HL-60/S4 treated with retinoic acid at 250 ng/mL for 4 days and 3 days (cell line): ENCODE measurements at regions not wholly inside any gene's neighbourhood (a gene's known extent, or its start where the extent isn't known, plus 50 kb on each side); places are given as distances from the start of the nearest gene placed in this dataset.
"Not testable (repeated sequence)": the region's sequence is repeated elsewhere in the genome, so short reads cannot be mapped to it uniquely, and the experiment has no call there.

Experiments
- in situ Hi-C: fragments of 300-500 bp; cut with MboI; formaldehyde crosslinking; loops from 2 replicates; pipeline ENCODE4 v1.7.0; 2022; ENCODE audit warnings: low sequenced_read_pairs

DNA sequence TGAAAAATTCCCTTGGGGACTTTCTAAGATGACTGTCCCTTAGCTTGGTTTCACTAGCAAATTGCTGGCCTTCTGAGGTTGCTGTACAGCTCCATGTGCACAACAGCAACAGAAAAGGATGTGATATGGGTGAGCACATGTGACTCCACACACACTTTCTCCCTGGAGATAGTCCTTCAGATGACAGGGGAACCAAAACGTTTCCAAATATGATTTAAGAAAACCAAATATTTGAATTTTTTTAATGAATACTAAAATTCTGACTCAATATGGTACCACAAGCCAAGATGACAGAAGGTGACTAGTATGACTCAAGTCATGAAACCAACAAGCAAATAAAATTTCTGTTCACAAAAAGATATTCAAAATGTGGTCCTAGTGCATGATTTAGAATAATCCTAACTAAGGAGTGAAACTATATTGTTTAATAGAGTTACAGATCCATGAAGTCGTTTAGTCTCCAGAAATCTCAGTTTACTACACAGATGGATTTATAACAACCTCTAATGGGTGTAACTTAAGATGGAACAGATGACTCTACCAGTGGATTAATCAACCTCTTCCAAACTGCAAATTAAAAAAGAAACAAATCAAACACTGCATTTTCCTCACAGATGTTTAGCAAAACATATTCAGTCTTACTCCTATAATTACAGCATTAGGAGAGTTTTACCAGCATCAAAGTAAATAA is 144.8 kb upstream of the PIK3R1 start:
- in situ Hi-C loops, result no loop called here

DNA sequence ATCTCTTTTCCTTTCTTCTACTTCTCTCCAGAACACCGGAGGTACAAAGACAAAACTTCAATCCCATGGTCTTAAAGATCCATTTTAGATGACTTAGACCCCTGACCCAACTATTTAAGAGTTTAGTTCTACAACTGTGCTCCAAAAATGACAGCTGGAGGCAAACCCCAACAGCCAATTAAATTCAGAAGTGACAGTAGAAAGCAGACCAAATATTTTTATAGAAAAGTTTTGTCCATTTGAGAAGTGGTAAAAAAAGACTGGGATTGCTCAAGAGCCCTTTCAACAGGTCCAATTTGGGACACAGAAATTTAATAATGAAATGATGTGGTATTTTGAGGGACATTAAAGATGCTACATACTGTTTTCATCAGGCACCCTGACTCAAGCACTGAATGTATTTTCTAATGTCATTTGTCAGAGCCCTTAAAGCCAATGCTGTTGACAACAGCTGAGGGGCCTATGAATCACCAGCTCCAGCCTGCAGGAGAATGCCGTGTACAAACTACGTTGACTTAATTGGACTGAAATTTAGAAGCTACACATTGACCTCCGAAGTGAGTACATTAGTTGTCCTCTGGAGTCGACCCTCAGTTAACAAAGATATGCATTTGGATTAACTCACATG is 147.5 kb upstream of the PIK3R1 start:
- in situ Hi-C loops, result no loop called here

DNA sequence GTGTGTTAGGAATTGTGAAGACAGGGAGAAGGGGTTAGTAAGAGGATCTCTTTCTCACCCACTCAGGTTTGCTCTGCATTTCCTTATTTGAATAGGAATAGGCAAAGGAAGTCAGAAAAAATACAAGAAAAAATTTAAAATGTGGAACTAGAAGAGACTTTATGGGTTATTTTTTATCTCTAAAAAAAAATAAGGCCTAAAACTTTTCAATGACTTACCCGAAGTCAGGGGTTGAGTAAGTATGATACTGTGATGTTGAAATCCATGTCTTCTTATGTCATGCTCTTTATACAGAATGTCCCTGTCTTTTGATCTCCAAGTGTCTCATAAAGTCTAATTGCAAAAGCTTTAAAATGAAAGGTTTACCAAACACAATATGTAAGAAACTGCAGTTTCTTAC is 148.3 kb upstream of the PIK3R1 start:
- in situ Hi-C loops, result no loop called here

DNA sequence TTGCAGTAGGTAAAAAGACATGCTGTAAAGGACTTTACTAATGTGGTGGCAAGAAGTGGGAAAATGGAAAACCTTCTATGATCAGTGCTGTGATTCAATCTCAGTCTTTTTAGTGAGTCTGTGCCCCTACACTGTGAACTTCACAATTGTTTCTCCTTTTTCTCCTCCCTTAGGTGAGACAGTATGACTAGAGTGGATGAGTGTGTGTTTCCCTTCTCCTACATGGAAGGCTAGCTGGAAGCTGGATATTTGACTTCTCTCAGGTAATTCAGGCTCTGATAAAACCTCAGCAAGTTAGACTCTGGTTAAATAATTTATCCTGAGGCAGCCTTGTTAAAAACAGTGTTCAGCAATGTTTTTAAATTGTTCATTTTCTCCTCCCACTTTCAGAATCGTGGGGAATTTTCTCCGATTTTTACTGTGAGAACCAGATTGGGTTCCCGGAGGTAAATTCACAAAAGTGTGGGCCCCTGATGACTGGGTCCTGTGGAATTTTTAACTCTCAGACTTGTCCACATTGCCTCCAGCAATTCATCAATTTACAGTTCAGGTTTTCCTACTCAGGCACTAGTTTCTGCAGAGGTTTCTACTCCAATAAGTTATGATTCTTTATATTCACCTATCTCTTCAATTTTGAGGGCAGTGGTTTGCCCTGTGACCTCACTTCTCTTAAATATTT is 149.1 kb upstream of the PIK3R1 start:
- in situ Hi-C loops, result no loop called here

DNA sequence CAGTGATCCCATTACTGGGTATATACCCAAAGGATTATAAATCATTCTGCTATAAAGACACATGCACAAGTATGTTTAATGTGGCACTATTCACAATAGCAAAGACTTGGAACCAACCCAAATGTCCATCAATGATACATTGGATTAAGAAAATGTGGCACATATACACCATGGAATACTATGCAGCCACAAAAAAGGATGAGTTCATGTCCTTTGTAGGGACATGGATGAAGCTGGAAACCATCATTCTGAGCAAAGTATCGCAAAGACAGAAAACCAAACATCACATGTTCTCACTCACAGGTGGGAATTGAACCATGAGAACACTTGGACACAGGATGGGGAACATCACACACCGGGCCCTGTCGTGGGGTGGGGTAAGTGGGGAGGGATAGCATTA is 150.2 kb upstream of the PIK3R1 start:
- in situ Hi-C loops, result not testable (repeated sequence)

DNA sequence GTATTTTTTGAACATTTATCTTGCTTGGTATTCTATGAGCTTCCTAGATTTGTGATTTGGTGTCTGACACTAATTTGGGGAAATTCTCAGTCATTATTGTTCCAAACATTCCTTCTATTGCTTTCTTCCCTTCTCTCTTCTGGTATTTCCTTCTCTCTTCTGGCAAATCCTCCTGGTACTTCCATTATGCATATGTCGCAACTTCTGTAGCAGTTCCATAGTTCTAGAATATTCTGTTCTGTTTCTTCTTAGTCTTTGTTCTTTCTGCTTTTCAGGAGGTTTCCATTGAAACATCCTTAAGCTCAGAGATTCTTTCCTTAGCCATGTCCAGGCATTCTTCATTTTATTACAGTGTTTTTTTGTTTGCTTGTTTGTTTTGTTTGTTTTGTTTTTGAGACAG is 155.2 kb upstream of the PIK3R1 start:
- in situ Hi-C loops, result no loop called here

DNA sequence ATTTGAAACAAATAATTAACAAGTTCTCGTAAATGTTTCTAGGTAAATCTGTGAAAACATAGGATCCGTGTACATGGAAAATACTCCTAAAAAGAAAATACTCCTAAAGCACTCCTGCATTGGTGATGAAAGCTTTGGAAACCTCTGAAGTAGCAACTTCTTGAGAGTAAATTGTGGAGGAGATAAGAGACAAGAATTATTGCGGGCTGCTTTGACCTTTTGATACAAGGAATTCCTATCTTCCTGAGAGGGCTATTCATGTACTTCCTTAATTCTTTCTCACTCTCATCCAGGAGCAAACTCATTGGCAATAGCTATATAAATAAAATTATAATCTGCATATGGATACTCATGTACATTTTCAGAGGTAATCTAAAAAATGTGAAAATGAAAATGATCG is 158.4 kb upstream of the PIK3R1 start:
- in situ Hi-C loops, result no loop called here

DNA sequence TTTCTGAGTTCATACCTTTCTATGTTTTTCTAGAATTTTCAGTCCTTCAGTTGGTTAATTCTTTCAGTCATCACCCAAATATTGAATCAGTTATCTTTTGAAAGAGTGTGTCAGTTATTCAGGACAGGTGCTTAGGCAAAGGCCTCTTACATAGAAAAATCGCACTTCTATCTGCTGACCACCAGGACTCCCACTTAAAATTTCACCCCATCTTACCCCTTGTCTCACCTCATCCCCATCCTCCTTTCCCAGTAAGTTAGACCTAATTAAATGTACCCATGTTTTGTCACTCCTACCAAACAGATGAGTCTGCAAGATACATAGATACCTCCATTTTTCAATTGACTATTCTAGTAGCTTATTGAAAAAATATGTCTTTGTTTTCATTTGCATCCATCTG is 159.9 kb upstream of the PIK3R1 start:
- in situ Hi-C loops, result no loop called here

DNA sequence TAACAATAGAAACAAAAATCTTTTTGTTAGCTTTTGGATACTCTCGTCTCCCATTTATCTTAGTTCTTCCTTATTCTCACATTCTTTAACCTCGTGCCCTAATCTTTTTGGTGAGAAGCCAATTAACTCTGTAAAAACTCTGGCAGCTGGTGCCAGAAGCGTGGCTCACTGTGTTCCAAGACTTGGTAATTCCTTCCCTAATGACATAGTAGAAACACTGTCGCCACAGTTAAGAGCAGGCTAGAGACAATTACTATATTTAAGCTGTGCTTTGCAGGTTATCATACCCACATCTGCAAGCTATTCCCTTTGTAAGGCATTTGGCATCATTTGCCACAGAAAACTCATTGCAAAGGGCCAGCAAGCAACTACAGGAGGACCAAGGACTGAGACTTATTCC is 160.9 kb upstream of the PIK3R1 start:
- in situ Hi-C loops, result no loop called here

DNA sequence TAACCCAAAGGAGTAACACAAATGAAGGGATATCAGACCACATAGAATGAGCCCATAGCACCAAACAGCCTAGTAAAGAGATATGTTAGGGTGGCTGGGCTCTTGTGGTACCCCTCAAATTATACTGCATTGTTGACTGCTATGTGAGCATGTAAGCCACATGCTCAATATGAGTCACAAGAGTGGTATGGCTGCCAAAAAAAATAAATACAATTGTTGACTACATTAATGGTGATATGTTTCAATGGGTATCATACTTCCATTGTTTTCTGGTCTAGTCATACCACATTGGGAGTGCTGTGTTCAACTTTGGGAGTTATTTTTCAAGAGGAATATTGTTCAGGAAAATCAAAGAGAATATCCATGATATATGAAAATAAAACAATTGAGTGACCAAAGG is 162.4 kb upstream of the PIK3R1 start:
- in situ Hi-C loops, result no loop called here

DNA sequence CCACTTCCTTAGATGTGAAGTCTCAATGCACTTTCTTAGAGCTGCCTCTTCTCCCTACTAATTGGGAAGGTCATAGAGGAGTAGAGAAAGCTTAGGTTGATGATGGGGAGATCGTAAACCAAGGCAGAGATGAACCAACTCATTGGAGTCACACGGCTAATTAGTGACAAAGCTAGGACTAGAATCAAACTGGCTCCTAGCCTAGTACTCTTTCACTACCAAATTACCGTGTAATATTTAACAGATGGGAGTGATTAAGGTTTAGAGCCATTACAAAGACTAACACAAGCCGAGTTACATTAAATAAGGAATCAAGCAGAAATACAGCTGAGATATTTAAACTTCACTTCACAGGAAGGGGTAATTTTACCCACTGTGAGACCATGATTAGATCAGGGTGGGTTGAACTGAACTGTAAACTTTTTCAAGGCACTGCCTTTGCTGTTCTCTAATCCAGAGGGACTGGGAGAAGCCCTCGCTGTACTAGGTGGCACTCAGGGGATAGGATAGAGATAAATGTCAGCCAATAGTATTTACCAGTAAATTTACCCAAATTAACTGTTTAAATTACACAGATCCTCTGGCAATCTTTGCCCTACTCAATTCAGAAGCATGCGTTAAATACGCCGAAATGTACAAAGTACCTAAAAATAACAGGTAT is 166.4 kb upstream of the PIK3R1 start:
- in situ Hi-C loops, result no loop called here

DNA sequence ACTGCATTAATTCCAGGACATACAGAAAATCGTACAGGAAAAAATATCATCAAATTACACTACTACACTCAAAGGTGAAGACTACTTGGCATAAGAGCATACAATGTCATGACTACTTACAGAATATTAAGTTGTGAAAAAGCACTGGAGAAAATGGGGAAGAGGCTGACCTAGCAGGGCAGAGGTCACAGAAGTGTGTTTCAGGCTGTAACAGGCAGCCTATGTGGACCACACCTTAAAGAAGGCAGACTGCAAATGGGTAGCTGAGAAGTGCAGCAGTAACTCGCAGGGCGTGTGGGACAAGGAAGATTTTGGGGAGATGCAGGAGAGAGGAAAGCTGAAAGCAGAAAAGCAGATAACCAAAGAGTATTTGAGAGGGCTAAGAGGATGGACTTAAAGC is 167.0 kb upstream of the PIK3R1 start:
- in situ Hi-C loops, result no loop called here

DNA sequence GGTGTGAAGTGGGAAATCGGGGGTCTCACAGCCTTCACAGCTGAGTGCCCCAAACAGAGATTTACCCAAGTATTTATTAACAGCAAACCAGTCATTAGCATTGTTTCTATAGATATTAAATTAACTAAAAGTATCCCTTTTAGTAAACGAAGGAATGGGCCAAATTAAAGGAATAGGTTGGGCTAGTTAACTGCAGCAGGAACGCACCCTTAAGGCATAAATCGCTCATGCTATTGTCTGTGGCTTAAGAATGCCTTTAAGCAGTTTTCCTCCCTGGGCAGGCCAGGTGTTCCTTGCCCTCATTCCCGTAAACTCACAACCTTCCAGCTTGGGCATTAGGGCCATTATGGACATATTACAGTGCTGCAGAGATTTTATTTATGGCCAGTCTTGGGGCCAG is 167.5 kb upstream of the PIK3R1 start:
- in situ Hi-C loops, result not testable (repeated sequence)

DNA sequence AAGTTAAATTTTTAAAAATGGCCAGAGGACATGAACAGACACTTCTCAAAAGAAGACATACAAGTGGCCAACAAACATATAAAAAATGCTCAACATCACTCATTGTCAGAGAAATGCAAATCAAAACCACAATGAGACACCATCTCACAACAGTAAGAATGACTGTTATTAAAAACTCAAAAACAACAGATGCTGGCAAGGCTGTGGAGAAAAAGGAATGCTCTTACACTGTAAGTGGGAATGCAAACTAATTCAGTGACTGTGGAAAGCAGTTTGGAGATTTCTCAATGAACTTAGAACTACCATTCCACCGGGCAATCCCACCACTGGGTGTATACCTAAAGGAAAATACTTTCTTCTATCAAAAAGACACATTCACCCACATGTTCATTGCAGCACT is 168.5 kb upstream of the PIK3R1 start:
- in situ Hi-C loops, result no loop called here

DNA sequence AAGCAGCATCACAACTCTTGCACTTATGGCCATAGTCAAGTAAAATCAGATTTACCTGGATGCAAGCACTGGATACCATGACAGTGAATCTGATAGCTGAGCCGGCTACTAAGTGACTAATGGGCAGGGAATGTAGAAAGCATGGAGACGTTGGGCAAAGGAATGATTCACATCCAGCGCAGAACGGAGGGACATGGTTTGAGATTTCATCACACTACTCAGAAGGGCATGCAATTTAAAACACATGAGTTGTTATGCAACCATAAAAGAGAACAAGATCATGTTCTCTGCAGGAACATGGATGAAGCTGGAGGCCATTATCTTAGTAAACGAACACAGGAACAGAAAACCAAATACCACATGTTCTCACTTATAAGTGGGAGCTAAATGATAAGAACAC is 169.1 kb upstream of the PIK3R1 start:
- in situ Hi-C loops, result no loop called here

DNA sequence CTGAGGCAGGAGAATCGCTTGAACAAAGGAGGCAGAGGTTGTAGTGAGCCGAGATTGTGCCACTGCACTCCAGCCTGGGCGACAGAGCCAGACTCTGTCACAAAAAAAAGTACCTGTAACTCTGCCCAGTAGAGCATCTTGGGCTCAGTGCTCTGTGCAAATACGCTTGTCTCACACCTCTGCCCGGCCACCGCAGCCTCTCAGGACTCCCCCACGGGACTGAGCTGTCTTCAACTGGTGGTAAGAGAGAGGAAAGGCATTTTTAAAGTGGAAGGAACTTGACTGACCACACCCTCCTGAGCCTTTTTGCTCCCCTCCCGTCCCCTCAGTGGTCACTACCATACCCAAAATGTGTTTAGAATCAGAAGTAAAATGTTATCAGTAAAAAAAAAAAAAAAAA is 174.3 kb upstream of the PIK3R1 start:
- in situ Hi-C loops, result no loop called here

DNA sequence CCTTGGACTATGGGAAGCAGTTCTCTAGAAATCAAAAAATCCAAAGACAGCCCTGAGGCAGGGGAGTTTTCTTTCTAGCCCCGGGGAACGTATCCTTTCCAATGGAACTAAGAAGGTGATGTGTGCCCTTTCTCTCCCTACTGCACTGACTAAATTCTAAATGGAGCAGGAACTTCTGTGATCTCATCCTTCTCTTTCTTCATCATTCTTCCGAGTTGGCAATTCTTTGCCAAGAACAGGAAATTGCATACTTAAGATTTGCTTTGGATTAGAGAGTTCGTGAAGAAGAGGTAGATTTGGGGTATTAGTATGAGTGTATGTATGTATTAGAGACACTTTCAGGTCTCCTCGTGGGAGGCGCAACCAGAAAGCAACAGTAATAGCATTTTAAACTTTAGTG is 178.0 kb upstream of the PIK3R1 start:
- in situ Hi-C loops, result no loop called here

DNA sequence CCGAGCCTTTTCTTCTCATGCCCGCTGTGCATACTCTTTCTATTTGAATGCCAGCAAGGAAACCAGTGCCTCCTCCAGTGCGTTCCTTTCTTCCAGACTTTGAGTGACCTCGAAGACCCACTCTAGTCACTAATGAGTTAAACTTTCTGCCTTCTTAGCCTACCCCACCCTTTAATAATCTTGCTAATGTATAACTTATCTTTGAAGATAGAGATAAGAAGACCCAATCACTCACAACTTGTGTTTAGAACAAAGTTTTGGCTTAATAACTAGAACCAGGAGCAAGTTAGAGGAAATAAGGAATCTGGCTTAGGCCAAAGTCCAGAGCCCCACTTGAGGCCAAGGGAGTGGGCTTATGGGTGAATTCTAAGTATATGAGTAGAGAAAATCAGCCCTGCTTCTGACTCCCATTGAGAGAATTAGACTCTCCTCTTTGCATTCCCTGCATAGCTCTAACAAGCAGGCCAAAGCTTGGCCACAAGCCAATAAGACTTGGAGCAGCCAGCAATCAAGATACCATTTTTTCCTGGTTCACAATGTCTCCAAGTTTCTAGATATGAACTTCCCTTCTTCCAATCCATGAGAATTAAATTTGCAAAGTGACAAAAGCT is 181.5 kb upstream of the PIK3R1 start:
- in situ Hi-C loops, result no loop called here

DNA sequence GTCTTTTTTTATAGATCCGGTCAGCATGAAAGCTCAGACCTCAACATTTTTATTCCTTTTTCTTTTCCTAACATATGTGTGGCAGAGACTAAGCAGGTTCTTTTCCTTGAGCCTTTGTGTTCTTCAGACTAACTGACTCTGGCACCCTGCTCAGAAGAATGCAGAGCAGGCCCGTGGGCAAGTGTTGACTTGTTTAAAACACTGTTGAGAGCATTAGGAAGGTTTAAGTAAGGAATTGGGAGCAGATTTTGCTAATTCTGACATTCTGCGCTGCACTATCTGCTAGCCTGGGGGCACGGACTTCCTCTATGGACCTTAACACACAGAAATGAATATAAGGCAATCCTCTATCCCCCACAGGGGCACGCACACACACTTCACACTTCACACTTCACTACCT is 182.5 kb upstream of the PIK3R1 start:
- in situ Hi-C loops, result no loop called here

DNA sequence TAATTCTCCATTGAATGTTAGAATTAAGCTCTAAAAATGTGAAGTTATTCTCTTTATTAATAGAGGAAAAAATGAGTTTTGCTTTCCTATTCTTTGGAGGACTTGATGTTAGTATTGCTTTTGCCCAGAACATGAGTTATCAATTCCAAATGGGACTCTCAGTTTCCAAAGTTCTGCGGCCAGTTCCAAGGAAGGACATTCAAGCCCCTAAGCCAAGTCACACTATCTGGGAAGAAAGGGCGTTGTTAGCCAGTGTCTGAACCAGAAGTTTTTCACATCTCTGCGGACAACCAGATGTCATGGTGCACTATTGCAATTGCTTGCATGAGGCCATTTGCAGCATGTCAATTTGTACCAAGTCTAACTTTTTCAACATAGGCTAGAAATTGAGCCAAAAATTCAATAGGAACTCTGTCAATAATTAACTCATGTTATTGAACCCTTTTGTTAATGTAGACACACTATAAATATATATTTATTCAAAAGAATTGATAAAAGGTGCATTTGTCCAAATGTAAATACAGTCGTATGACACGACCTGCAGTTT is 183.3 kb upstream of the PIK3R1 start:
- in situ Hi-C loops, result no loop called here

DNA sequence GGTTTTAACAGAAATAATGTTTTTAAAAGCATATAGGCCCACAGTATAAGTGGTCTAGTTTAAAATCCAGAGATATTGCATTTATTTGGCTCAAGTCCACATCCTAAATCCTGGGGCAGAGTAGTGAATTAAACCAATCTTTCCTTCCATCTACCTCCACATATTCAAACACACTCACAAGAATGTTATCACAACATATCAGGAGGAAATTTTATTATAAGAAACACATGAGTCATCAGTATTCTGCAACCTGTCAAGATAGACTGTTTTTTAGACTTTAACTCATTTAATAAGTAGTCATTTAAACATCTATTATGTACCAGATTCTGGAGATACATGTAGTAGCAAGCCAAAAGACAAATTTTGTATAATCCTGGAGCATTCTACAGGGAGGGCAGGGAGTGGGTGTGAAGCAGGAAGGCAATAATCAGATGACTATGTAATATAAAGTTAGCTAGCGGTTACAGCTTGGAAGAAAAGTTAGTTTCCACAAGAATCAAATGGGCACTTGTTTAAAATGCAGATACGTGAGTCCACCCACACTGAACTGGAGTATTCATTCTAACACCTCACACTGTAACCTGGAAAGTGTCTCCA is 187.3 kb upstream of the PIK3R1 start:
- in situ Hi-C loops, result no loop called here
